ENCODE measurements at regions not wholly inside any gene's neighbourhood (a gene's known extent, or its start where the extent isn't known, plus 50 kb on each side); places are given as distances from the start of the nearest gene placed in this dataset.

DNA sequence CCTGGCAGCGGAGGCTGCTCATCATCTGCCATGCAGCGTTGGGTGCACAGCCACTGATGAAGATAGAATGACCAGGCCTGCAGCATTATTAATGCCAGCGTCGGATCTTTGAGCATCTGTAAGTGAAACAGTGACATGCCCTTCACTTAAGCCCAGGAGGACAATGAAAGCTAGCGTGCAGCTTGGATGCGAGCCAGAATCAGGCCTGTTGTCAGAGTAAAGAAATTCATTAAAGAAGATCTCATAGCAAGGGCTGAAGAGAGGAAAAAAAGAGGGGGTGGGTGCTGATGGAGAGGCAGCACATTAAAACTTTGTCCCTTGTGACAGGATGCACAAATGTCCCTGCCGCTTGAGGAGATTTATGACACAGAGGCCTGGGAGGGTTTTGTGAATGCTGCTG lies 186.1 kb upstream of the MAST4 start:
- no peak overlapping the region for H3K9ac ChIP-seq (ENCODE audit: low read length)
- no peak overlapping the region for H3K27ac ChIP-seq (ENCODE audit: low read depth, low read length, poor library complexity, severe bottlenecking)
- TF ChIP-seq EZH2 (IDR thresholded peaks at IDR 0.05; ENCODE audit: borderline replicate concordance, low read length): no peak
- TF ChIP-seq CTCF (IDR thresholded peaks at IDR 0.05; ENCODE audit: low read length): no peak
- no peaks in the 10 kb centered on the region for H3K9me3 ChIP-seq (ENCODE audit: low read length)
- no peaks in the 10 kb centered on the region for H3K27me3 ChIP-seq (ENCODE audit: insufficient read depth, low read length)
- no peaks in the 10 kb centered on the region for H3K36me3 ChIP-seq (ENCODE audit: insufficient read depth, low read length)
- H3K4me2 ChIP-seq (ENCODE audit: low read length): no peak overlapping the region
- no peak overlapping the region for H3K4me3 ChIP-seq (ENCODE audit: low read depth, low read length, poor library complexity, severe bottlenecking)
- no peaks in the 10 kb centered on the region for H3K79me2 ChIP-seq (ENCODE audit: insufficient read depth, low read length)
- H4K20me1 ChIP-seq (ENCODE audit: insufficient read depth, low read length): no peaks in the 10 kb centered on the region
- no peak overlapping the region for H2AFZ ChIP-seq (ENCODE audit: low read length)
- no peaks in the 10 kb centered on the region for H3F3A ChIP-seq (ENCODE audit: insufficient read depth, low read length)
- no peaks in the 10 kb centered on the region for H3K9me2 ChIP-seq (ENCODE audit: low read depth, low read length)
- H3K4me1 ChIP-seq (ENCODE audit: insufficient read depth, low read length, severe bottlenecking): no peaks in the 10 kb centered on the region

DNA sequence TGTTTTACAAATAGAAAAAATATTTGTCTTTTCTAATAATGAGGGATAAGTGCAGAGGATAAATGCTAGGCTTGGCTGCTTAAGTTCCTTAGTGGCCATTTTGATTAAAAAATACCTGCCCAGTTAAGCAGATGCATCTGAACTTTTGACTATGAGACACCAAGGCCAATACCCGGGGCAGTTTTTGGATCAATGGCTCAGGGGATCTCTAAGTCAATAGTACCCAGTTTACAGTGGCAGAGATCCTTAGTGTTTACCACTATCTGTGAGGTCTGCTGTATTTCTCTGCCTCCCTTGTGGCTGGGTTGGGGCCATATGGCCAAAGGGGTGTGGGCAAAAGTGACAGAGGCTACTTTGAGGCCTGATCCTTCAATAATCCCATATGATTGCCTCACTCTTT lies 184.5 kb upstream of the MAST4 start:
- no peaks in the 10 kb centered on the region for H3K4me1 ChIP-seq (ENCODE audit: insufficient read depth, low read length, severe bottlenecking)
- no peaks in the 10 kb centered on the region for H3K79me2 ChIP-seq (ENCODE audit: insufficient read depth, low read length)
- no peaks in the 10 kb centered on the region for H3K9me2 ChIP-seq (ENCODE audit: low read depth, low read length)
- H2AFZ ChIP-seq (ENCODE audit: low read length): no peak overlapping the region
- H3K27me3 ChIP-seq (ENCODE audit: insufficient read depth, low read length): no peaks in the 10 kb centered on the region
- TF ChIP-seq EZH2 (IDR thresholded peaks at IDR 0.05; ENCODE audit: borderline replicate concordance, low read length) (no peak), CTCF (IDR thresholded peaks at IDR 0.05; ENCODE audit: low read length) (no peak)
- no peak overlapping the region for H3K27ac ChIP-seq (ENCODE audit: low read depth, low read length, poor library complexity, severe bottlenecking)
- H3K9me3 ChIP-seq (ENCODE audit: low read length): no peaks in the 10 kb centered on the region
- H3K9ac ChIP-seq (ENCODE audit: low read length): no peak overlapping the region
- no peaks in the 10 kb centered on the region for H4K20me1 ChIP-seq (ENCODE audit: insufficient read depth, low read length)
- no peak overlapping the region for H3K4me3 ChIP-seq (ENCODE audit: low read depth, low read length, poor library complexity, severe bottlenecking)
- H3K36me3 ChIP-seq (ENCODE audit: insufficient read depth, low read length): no peaks in the 10 kb centered on the region
- H3K4me2 ChIP-seq (ENCODE audit: low read length): no peak overlapping the region
- H3F3A ChIP-seq (ENCODE audit: insufficient read depth, low read length): no peaks in the 10 kb centered on the region

- Histone ChIP-seq H3K4me1 (ENCODE audit: insufficient read depth, low read length, severe bottlenecking) (no peaks in the 10 kb centered on the region), H2AFZ (ENCODE audit: low read length) (no peak overlapping the region), H3K27ac (ENCODE audit: low read depth, low read length, poor library complexity, severe bottlenecking) (no peak overlapping the region), H3K4me3 (ENCODE audit: low read depth, low read length, poor library complexity, severe bottlenecking) (no peak overlapping the region), H3K79me2 (ENCODE audit: insufficient read depth, low read length) (no peaks in the 10 kb centered on the region), H3K36me3 (ENCODE audit: insufficient read depth, low read length) (no peaks in the 10 kb centered on the region), H3F3A (ENCODE audit: insufficient read depth, low read length) (no peaks in the 10 kb centered on the region), H3K9ac (ENCODE audit: low read length) (no peak overlapping the region), H3K9me2 (ENCODE audit: low read depth, low read length) (no peaks in the 10 kb centered on the region), H3K4me2 (ENCODE audit: low read length) (no peak overlapping the region), H4K20me1 (ENCODE audit: insufficient read depth, low read length) (no peaks in the 10 kb centered on the region), H3K27me3 (ENCODE audit: insufficient read depth, low read length) (no peaks in the 10 kb centered on the region), H3K9me3 (ENCODE audit: low read length) (no peaks in the 10 kb centered on the region)
- TF ChIP-seq CTCF (IDR thresholded peaks at IDR 0.05; ENCODE audit: low read length): no peak
- TF ChIP-seq EZH2 (IDR thresholded peaks at IDR 0.05; ENCODE audit: borderline replicate concordance, low read length): no peak
Measured at GRCh38 chr5:66413931-66414330, 182.3 kb upstream of the MAST4 start.
